Activated CD8-positive, alpha-beta T cell treated with anti-CD3 and anti-CD28 coated beads for 36 hours (primary cell): ENCODE measurements at regions not wholly inside any gene's neighbourhood (a gene's known extent, or its start where the extent isn't known, plus 50 kb on each side); places are given as distances from the start of the nearest gene placed in this dataset.

Experiments
- ATAC-seq: fragments of 200-7000 bp; cut with Tn5 transposase; one replicate; pipeline ENCODE4 v1.10.0; 2021; ENCODE audit warnings: mild to moderate bottlenecking, moderate library complexity
- CTCF ChIA-PET: fragments of 350-600 bp; sonication (Branson Sonifier 250); formaldehyde crosslinking; loops from one replicate; lab custom pipeline; 2021; ENCODE audit warnings: antibody characterized with exemption; lab: Charles Lee
- POLR2A ChIA-PET: fragments of 350-600 bp; sonication (Branson Sonifier 250); formaldehyde crosslinking; loops from one replicate; lab custom pipeline; 2021; ENCODE audit warnings: antibody characterized with exemption; lab: Charles Lee
- DNase-seq: peaks from one replicate; pipeline ENCODE4 v3.0.0-alpha.2; 2020
- H3K27ac Mint-ChIP-seq: one replicate; pipeline ENCODE4 v1.8.0; 2021; ENCODE audit warnings: mild to moderate bottlenecking, mixed read lengths
- H3K27me3 Mint-ChIP-seq: one replicate; pipeline ENCODE4 v1.8.0; 2021; ENCODE audit warnings: mixed read lengths
- H3K36me3 Mint-ChIP-seq: one replicate; pipeline ENCODE4 v1.8.0; 2021; ENCODE audit warnings: low read depth, mixed read lengths
- H3K4me1 Mint-ChIP-seq: one replicate; pipeline ENCODE4 v1.8.0; 2021; ENCODE audit warnings: low read depth, mixed read lengths
- H3K4me3 Mint-ChIP-seq: one replicate; pipeline ENCODE4 v1.8.0; 2021; ENCODE audit warnings: mild to moderate bottlenecking, moderate library complexity, mixed read lengths
- H3K9me3 Mint-ChIP-seq: one replicate; pipeline ENCODE4 v1.8.0; 2021; ENCODE audit warnings: mixed read lengths
- CTCF ChIP-seq: fragments of 200-600 bp; IDR thresholded peaks from one replicate; pipeline ENCODE4 v1.8.0; 2022; ENCODE audit warnings: antibody characterized with exemption, mild to moderate bottlenecking
- intact Hi-C: fragments of 100-400 bp; cut with micrococcal nuclease; formaldehyde crosslinking; loops from one replicate; pipeline ENCODE4 v1.10.0; 2022

- no peaks in the 10 kb centered on the region for H3K4me1 Mint-ChIP-seq
- H3K36me3 Mint-ChIP-seq = no peaks in the 10 kb centered on the region
- no peaks in the 10 kb centered on the region for H3K9me3 Mint-ChIP-seq
- no peak overlapping the region for H3K27ac Mint-ChIP-seq
- H3K27me3 Mint-ChIP-seq = no peaks in the 10 kb centered on the region
- ChIA-PET CTCF (no interaction called here), POLR2A (no interaction called here)
- no peak for TF ChIP-seq CTCF
- DNase-seq (no peak), ATAC-seq (no peak)
- intact Hi-C loops = no loop called here
- H3K4me3 Mint-ChIP-seq = no peak overlapping the region
Observed at GRCh38 chr3:22269831-22270230, 518.8 kb upstream of the ZNF385D start.

- H3K27me3 Mint-ChIP-seq = no peaks in the 10 kb centered on the region
Observed at GRCh38 chr3:22276351-22276750, 525.3 kb upstream of the ZNF385D start.

GRCh38 chr3:22284559-22284958 is 533.5 kb upstream of the ZNF385D start:
- Mint-ChIP-seq H3K9me3 (peaks cover 1% of the 10 kb centered on the region), H3K36me3 (no peaks in the 10 kb centered on the region), H3K4me3 (no peak overlapping the region), H3K4me1 (no peaks in the 10 kb centered on the region), H3K27ac (no peak overlapping the region), H3K27me3 (no peaks in the 10 kb centered on the region)
- CTCF ChIA-PET = no interaction called here
- POLR2A ChIA-PET = no interaction called here
- intact Hi-C loops = no loop called here
- ATAC-seq = no peak
- DNase-seq = no peak
- TF ChIP-seq CTCF = no peak

More at GRCh38 chr3:22276351-22276750, 525.3 kb upstream of the ZNF385D start:
- intact Hi-C loops = no loop called here
- no peak for TF ChIP-seq CTCF
- ChIA-PET POLR2A (no interaction called here), CTCF (no interaction called here)
- Mint-ChIP-seq H3K4me1 (no peaks in the 10 kb centered on the region), H3K9me3 (peaks cover 2% of the 10 kb centered on the region), H3K36me3 (no peaks in the 10 kb centered on the region), H3K4me3 (no peak overlapping the region), H3K27ac (no peak overlapping the region)
- ATAC-seq (no peak), DNase-seq (no peak)

- CTCF ChIA-PET = no interaction called here
- Mint-ChIP-seq H3K27ac (no peak overlapping the region), H3K27me3 (no peaks in the 10 kb centered on the region), H3K4me1 (no peaks in the 10 kb centered on the region), H3K36me3 (no peaks in the 10 kb centered on the region), H3K9me3 (peaks cover 2% of the 10 kb centered on the region), H3K4me3 (no peak overlapping the region)
- ATAC-seq (no peak), DNase-seq (no peak)
- intact Hi-C loops = no loop called here
- TF ChIP-seq CTCF = no peak
- POLR2A ChIA-PET = no interaction called here
Observed at GRCh38 chr3:22288756-22289155, 537.7 kb upstream of the ZNF385D start.

- Mint-ChIP-seq H3K36me3 (no peaks in the 10 kb centered on the region), H3K9me3 (peaks cover 4% of the 10 kb centered on the region), H3K27ac (no peak overlapping the region), H3K4me3 (no peak overlapping the region), H3K4me1 (no peaks in the 10 kb centered on the region), H3K27me3 (no peaks in the 10 kb centered on the region)
- DNase-seq (no peak), ATAC-seq (no peak)
- intact Hi-C loops = no loop called here
- POLR2A ChIA-PET = no interaction called here
- no peak for TF ChIP-seq CTCF
- CTCF ChIA-PET = no interaction called here
Observed at GRCh38 chr3:22292681-22293080, 541.7 kb upstream of the ZNF385D start.
